GDM1 (cell line): ENCODE measurements at regions not wholly inside any gene's neighbourhood (a gene's known extent, or its start where the extent isn't known, plus 50 kb on each side); places are given as distances from the start of the nearest gene placed in this dataset.
"Not testable (repeated sequence)": the region's sequence is repeated elsewhere in the genome, so short reads cannot be mapped to it uniquely, and the experiment has no call there.

Experiments
- DNase-seq: peaks from one replicate; lab custom pipeline; 2025; lab: John Stamatoyannopoulos, UW

DNA sequence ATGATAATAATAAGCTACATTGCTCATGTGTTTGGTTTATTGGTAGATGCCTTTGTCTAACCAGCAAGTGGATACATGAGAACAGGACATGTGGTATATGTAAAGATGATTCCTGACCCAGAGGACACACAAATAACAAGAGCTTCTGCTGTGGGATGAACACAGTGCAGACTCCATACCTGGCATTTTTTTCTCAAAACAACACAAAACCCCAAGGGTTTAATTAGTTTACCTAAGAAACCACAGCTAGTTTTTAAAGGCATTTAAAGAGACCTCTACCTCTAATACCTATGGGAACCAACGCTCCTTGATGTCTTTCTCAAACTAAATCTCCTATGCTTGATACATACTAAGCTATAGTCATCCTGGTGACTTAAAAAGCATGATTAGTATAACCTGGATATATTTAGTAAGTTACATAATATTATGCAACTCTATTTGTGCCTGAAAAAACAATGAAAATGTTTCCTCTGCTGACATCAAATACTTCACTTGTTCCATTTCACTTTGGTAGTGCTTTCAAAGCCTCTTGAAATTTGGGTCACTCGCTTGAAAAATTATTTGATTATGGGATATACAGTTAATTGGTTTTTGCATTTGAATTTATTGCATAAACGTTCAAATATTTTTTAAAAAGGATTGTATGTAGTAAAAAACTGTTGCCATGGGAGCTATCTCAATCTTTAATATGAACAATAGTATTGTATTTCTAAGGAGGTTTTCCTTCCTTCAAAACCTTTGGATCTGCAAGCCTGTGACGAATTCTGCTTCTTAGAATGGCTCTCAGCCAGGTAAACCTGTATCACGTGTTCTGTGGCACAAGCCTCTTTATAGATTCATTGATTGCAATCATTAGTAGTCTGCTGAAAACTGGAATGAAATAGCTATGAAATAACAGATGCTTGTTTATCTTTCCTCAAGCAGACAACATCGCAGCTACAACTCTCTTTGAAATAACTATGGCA is 233.0 kb upstream of the KCNMB2 start:
- no peak for DNase-seq

DNA sequence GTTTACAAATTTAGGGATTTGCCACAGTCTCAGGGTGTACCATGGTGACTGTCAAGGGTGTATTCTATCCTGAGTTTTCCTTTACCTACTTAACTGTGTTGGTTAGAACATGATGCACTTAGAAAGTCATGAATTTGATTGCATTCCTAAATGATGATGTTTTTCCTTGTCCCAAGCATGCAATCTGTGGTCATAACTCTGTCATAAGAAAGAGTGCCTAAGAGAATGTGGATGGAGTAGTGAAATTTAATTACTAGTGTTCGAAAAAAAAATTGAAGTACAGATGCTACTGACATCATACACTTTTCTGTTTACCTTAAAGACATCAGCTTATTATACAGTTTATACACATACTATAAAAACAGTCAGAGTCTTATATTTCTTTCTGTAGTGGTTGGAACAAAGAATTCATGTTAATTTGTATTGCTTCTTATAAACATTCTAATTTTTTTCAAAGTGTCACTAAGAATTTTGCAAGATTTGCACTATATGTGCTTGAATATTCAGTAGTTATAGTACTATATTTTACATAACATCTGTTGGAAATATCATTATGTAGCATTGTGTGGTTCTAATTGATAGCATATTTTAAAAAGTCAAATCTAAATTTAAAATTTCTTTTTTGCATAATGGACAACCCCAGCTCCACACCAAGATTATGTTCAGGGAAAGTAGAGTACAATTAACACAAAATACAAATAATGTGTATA is 231.3 kb upstream of the KCNMB2 start:
- no peak for DNase-seq

- DNase-seq, result no peak
Measured at GRCh38 chr3:178306432-178307115, 229.7 kb upstream of the KCNMB2 start.

DNA sequence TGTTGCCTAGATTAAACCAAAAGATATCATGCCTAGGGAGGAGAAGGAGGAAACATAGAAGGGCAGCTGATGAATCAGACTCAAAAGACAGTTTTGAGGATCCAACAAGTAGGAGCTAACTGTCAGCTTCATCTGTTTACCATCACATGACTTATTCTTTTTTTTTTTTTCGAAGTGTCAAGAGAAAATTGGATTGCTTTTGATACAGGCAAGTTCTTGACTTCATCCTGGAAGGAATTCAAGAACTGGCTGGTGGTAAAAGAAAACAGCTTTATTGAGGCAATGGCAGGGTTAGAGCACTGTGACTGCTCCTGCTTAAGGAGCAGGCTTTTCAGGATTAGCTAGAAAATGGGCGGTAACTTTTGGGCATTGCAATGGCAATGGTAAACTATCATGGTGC is 227.5 kb upstream of the KCNMB2 start:
- no peak for DNase-seq

- DNase-seq, result no peak
Measured at GRCh38 chr3:178310949-178311348, 225.3 kb upstream of the KCNMB2 start.

DNA sequence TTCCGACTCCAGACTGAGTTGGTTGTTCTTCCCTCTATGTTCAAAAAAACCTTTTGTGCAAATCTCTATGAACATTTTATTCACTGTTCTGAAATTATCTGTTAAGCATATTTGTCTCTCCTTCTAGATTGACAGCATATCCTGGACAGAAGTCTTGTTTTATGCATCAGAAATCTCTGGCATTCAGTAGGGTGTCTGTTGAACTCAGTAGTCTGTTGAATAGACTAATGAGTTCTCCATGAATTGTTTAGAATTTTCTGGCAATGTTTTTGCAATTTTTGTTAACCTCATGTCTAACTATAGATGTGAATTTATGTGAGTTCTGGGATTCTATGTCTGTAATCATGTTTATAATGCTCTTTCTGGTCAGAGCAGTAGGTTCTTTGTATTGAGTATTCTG is 222.5 kb upstream of the KCNMB2 start:
- DNase-seq, result no peak

DNA sequence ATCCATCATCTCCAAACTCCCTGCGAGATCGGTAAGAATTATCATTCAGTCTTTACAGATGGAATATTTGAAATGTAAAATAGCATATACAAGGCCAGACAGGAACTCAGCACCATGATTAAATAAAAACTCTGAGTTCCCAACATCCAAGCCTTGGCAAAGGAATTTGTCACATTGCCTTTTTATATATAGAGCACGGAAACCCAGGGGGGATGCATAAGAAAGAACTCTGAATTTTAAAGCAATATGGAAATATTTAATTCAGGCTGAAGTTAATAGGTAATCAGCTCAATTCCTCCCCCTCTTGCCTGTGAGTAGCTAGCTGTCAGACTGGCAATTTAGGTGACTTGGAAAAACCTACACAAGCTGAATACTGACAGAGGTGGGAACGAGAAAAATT is 217.9 kb upstream of the KCNMB2 start:
- no peak for DNase-seq

DNA sequence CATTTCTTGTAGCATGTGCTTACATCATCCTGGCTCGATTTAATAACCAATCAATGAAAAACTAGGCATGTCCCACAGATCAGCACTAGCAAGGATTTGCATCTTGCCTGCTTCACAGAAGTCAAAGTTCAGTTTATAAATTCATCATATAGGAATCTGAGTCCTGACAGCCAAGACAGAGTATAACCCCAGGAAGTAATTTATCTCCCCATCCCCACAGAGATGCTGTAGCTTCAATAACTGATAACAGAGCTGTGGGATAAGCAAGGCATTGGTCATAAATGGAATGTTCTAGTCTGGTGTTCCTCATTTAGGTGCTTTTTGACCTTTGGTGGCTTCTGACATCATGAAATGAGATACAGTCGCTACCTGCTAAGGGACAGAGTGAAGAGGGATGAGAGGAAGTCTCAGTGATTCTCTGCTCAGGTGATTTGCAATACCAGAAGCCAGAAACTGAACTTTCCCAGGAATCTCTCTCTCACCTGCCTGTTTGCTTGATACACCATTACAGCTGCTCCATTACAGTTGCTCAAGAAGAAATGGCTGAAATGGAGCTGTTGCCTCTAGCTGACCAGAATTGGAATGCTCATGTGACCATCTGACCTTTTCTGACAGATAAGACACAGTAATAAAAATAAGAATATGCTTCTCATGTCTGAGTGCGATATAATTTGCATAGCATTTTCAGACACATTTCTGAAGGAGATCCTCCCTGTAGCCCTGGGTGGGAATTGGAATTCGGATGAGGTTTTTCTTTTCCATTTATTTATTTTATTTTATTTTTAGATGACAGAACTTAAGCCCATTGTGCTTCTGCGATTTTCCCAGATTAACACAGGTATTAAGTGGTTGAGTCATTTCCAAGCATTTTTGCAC is 217.1 kb upstream of the KCNMB2 start:
- no peak for DNase-seq

DNA sequence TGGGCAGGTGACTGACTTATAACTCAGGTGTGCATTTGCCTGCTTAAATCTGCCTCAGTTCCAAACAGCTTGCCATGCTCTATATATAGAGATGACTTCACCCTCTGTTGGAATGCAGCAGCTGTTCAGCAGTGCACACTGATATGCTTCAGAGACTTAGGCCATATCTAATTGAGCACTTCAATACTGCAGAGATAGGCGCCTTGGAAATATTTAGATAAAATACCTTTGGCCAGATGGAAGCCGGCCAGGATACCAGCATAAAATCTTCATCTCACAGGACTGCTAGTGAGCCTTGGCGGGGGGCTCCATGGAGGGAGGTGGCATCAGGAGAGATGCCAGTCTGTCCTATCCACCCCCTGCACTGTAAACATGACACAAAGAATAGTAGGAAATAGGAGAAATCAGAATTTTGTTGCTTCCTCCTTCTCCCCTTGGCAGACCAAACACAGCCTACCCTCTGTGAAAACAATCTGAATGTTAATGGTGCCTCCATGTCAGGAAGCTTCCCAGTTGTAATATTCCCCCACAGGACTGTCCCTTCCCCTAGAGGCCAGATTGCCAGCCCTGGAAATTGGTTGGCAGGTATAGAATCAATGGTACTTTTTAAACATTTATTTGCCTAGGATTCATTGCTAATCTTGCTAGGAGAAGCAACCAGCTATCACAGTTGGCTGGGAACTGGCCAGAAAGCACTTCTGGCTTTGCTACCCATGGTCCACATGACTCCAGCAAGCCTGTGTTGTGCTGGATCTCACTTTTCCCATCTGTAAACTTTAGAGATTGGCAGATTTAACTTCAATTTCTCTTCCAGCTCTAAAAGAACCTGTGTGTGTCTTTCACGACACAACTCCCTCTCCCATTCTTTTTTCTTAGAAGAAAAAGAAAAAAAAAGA is 215.5 kb upstream of the KCNMB2 start:
- DNase-seq, result no peak

GRCh38 chr3:178324356-178324755 is 211.9 kb upstream of the KCNMB2 start:
- DNase-seq, result no peak

DNA sequence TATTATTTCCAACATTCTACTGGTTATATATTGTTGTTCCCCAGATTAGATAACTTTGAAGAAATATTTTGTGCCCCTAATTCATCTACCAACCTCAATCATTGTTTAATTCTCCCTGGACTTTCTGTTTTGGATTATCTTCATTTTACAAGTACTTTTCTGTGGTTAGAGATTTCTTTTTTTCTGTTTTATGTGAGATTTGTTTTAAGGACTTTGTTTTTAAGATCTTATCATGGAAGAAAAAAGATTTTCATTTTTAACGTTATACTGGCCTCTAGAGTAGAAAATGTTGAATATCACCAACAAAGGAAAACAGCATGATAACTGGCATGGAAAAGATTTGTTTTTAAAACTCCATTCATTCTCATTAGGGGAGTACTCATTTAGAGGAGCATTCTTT is 210.9 kb upstream of the KCNMB2 start:
- DNase-seq, result no peak

DNA sequence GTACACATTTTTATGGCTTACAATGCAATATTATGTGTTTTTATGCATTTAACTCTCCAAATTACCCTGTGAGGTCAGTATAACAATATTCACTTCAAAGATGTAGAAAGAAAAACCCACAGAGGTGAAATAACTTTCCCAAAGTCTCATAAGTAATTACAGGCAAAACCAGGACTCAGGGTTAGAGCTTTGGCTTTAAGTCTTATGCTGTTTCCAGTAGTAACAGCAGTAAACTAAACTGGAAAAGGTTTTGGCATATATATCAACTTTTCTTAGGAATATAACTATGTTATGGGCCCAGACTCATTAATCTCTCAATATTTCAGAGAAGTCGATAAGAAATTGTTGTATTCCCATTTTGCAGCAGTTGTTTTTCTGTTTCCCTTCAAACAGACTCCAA is 206.3 kb upstream of the KCNMB2 start:
- DNase-seq, result no peak

GRCh38 chr3:178334239-178334638 is 202.0 kb upstream of the KCNMB2 start:
- DNase-seq, result no peak

- DNase-seq, result no peak
Measured at GRCh38 chr3:178336336-178336735, 199.9 kb upstream of the KCNMB2 start.

- DNase-seq, result no peak
Measured at GRCh38 chr3:178340506-178340905, 195.7 kb upstream of the KCNMB2 start.

- DNase-seq, result no peak
Measured at GRCh38 chr3:178341636-178342035, 194.6 kb upstream of the KCNMB2 start.

DNA sequence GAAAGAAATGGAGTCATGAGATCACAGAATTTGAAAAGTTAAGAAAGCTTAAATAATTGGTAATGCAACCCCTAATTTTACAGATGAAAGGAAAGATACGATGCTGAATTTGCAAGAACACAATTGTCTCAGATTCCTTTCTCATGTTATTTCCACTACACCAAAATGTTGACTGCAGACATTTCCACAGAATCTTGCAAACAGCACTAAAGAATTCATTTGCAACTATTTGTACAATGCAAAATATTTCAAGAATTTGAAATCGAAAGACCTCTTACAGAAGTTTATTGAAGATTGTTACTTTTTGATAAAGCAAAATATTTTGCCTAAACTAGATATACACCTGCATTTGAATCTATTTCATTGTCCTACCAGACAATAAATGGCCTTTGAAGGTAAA is 194.1 kb upstream of the KCNMB2 start:
- no peak for DNase-seq

DNA sequence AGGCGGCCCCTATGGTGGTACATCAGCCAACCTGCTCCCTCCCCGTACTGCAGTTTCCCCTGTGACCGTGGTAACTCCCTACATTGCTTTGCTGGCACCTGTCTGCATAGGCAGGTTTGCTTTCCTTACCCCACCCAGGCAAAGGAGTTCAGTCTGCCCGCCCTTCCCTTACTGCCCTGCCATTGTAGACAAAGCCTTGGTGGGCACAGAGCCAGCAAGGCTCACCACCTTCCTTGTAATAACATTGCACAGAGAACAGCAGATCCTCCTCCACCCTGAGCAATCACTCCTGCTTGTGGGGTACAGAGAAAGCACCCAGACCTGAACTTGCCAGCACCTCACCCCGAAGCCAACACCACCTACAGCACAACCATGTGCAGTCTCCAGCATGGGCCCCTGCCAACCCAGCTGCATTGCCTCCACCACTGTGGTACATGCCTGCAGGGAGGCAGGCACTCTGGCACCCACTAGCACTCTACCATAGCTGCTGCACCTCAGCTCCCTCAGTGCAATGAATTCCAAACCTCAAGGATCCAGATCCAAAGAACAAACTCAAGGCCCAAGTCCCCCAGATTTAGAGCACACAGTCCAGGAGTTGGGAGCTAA is 192.7 kb upstream of the KCNMB2 start:
- no peak for DNase-seq

DNA sequence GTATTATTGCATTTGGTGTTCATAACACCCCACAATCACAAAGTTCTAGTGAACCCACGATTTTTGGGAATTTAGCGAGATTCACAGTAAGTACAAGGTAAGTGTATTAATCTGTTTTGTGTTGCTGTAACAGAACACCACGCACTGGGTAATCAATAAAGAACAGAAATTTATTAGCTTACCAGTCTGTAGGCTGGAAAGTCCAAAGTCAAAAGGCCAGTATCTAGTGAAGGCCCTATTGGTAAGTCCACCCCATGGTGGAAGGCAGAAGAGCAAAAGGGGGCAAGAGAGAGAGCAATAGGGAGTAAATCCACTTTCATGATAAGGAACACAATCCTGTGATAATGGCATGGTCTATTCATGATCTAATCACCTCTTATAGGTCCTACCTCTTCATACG is 190.3 kb upstream of the KCNMB2 start:
- no peak for DNase-seq

- not testable (repeated sequence) for DNase-seq
Measured at GRCh38 chr3:178348561-178349217, 187.5 kb upstream of the KCNMB2 start.
